HG03196 (cell line): ENCODE measurements at regions not wholly inside any gene's neighbourhood (a gene's known extent, or its start where the extent isn't known, plus 50 kb on each side); places are given as distances from the start of the nearest gene placed in this dataset.

Experiments
- ATAC-seq: cut with Tn5 transposase; IDR thresholded peaks from one replicate; pipeline ENCODE4 v1.9.1; 2021; ENCODE audit not compliant: unreplicated experiment

- ATAC-seq, result no peak
These were observed 70.4 kb upstream of the C15orf39 start for GRCh38 chr15:75131269-75131643.

GRCh38 chr15:75134748-75135147, 66.9 kb upstream of the C15orf39 start:
- no peak for ATAC-seq

GRCh38 chr15:75136118-75136517, 65.6 kb upstream of the C15orf39 start:
- no peak for ATAC-seq

GRCh38 chr15:75136758-75137157, 64.9 kb upstream of the C15orf39 start:
- no peak for ATAC-seq

GRCh38 chr15:75138016-75138999, 63.4 kb upstream of the C15orf39 start:
- ATAC-seq, result no peak

- no peak for ATAC-seq
These were observed 61.4 kb upstream of the C15orf39 start for GRCh38 chr15:75140080-75140879.

- no peak for ATAC-seq
These were observed 59.2 kb upstream of the C15orf39 start for GRCh38 chr15:75142499-75142898.

GRCh38 chr15:75143738-75144334, 57.8 kb upstream of the C15orf39 start:
- ATAC-seq, result no peak

- no peak for ATAC-seq
These were observed 56.4 kb upstream of the C15orf39 start for GRCh38 chr15:75145027-75145841.

GRCh38 chr15:75148280-75148679, 53.4 kb upstream of the C15orf39 start:
- no peak for ATAC-seq

- no peak for ATAC-seq
These were observed 51.6 kb upstream of the C15orf39 start for GRCh38 chr15:75149867-75150709.

GRCh38 chr15:75151214-75152128, 50.2 kb upstream of the C15orf39 start:
- ATAC-seq, result no peak
